C1 segment of cervical spinal cord (tissue), 14 donors: ENCODE measurements at regions not wholly inside any gene's neighbourhood (a gene's known extent, or its start where the extent isn't known, plus 50 kb on each side); places are given as distances from the start of the nearest gene placed in this dataset.
A peak's percentile ranks its signal among the peaks of the same experiment; 100 is the strongest.

ENCODE experiments used
- DNase-seq, 14 donors: peaks; one replicate each; lab custom pipeline; 2025; lab: John Stamatoyannopoulos, UW

DNA sequence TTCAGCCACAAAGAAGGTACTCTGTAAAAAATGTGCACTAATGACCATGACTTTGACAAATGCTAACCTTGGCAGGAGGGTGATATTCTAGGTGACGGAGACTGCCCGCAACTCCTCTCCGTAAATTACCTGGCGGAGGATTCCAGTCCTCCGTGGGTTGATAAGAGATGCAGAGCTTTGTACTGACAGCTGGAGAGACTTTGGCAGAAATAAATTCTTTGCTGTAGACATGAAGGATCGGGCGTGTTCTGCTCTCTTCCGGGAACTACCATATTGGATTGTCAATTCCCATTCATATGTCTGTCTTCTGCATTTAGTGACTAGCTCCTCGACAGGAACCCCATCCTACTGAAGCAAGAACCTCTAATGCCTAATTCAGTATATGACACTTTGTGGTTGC, 158.3 kb upstream of the KAZN start:
- DNase-seq, result no peak

DNA sequence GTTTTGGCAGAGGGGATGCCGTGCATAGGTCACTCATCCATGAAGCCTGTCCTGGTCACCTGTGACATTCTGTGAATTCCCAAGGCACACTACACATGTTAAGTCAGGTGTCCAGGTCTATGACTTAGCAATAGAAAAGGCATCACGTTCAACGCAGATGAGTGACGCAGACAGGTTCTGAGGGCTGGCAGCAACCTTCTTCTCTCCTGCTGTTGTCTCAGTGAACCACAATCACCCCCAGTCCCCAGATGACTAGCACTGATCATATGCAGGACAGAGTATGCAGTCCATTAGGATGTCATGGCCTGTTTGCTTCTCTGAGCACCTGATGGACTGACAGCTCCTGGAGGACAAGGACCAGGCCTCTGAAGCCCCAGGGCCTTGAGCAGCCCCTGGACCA, 157.8 kb upstream of the KAZN start:
- DNase-seq, result no peak

DNA sequence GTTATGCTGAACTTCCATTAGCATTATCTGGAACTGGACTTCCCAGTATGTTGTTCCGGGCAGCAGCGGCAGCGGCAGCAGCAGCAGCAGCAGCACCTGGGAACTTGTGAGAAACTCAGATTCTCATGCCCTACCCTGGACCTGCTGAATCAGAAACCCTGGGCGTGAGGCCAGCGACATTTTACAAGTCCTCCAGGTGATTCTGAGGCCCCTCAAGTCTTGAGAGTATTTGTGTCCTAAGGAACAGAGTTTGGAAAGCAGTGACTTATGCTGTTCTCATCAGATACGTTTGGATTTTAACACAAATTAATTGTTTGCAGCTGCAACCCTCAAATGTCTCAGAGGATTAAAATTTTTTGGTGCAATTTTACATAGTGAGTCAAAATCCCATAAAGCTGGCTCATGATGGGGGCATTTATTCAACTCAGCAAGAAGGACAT, 157.2 kb upstream of the KAZN start:
- no peak for DNase-seq

DNA sequence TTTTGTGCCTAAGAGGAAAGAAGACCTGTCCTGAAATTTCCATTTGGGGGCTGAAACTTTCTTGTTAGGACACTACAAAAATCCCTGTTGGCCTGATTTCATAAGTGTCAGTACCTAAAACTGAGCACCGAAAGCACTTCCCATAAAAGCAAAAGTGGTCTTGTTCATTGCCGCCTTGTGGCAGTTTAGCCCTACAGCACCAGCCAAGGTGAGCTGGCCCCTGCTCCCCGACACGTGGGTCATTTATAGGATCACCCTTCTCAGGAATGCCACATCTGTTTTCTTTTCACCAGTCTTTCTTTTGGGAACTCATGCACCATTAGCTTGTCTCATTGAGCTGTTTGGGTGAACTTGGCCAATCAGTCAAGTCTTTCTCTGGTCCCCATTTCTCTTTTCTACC, 155.8 kb upstream of the KAZN start:
- DNase-seq, result no peak

DNA sequence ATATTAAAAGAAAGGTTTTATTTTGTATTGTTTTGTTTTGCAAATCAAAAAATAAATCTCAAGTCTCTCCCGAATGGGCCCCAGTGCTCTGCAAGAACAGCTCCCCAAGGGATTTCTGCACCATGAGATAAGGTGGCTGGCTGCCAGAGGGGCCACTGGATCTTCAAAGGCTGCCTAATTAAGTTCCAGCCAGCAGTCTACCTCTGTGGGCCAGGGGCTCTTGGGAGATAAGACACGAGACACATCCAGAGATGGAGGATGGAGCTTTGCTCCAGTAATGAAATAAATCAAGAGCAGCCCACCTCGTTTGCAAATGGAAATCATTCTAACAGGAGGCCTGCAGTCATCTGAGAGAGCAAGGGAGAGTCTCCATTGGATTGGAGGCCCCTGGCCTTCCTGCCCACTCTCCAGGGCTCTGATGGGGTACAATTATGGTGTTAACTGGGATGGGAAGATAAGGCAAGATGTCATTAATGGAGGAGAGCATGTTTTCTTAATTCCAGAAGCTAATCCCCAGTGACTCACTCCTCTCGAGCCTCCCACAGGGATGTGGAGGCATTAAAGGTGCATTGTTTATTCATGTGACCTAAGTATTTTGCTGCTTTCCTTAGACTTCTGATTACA, 155.2 kb upstream of the KAZN start:
- no peak for DNase-seq

DNA sequence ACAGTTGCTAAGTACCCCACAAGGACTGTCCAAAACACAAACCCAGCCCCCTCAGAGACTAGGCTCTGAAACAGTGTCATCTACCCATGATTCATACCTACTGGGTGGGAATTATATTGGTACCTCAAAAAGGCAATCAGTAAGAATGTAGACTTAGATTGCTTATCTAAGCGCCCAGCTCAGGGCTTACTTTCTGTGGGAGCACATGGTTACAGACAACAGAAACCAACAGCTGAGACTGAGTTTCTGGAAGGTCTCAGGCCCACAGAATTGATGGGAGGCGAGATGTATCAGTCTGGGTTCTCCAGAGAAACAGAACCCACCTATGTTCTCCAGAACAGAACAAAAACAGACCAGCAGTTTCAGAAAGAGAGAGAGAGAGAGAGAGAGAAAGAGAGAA, 147.3 kb upstream of the KAZN start:
- DNase-seq, result no peak

DNA sequence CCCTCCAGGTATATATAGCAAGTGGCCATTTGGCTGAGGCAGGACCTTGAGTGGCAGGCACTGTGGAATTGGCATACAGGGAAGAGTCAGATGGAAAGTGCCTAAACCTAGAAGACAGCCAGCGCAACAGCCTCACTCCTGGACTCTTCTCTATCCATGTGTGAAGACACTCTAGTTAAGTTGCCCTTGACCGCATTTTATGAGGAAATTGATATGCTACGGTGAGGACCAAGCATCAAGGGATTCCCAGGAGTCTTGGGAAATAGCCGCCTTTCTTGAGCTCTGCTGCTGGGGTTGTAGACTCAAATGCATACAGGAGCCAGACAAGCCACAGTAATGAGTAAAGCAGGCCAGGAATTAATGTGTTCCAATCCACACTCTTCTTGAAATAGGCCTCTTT, 145.9 kb upstream of the KAZN start:
- DNase-seq, result no peak

DNA sequence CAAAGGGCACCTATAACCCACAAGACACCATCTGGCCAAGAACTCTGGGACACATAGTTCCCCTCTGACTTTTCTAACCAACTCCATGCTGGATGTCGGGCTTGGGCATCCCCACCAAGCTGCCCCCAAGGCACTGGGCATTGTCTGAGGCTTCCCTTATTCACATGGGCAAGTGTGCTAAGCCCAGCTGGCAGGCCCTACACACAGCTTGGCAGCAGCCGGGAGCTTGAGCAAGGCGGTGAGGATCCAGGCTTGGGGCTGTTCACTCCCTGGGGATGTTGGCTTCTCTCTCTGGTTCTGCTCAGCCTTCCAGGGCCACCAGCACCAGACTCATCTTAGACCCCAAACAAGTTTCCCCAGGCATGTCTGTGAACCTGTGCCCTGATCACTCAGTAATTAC, 138.3 kb upstream of the KAZN start:
- peak in 3 of 14 donors; percentile 3 to 12 (median 8) for DNase-seq

DNA sequence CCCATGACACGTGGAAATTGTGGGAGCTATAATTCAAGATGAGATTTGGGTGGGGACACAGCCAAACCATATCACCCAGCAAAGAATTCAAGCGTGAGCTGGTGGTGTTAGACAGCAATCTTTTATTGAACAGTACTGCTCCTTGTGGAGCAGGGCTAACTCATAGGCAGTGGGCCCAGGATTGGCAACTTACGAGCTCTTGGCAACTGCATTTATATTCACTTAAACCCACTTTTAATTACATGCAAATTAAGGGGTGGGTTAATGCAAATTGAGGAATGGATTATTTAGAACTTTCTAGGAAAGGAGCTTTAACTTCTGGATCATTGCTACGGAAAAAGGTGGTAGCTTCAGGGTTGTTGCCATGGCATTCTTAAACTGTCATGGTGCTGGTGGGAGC, 135.6 kb upstream of the KAZN start:
- no peak for DNase-seq

DNA sequence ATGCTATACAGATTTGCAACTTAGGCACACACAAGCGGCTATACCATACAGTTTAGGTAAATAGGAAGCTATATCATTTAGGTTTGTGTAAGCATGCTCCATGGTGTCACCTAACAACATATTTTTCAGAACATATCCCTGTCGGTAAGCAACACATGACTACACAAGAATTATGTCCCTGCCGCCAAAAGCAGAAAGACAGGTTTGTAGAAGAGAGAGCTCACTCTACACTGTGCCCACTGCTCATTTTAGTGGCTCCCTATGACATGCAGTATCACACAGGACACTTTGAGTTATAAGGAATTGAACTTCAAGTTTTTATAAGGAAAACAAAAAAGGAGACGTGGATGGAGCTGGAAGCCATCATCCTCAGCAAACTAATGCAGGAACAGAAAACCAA, 132.5 kb upstream of the KAZN start:
- no peak for DNase-seq

DNA sequence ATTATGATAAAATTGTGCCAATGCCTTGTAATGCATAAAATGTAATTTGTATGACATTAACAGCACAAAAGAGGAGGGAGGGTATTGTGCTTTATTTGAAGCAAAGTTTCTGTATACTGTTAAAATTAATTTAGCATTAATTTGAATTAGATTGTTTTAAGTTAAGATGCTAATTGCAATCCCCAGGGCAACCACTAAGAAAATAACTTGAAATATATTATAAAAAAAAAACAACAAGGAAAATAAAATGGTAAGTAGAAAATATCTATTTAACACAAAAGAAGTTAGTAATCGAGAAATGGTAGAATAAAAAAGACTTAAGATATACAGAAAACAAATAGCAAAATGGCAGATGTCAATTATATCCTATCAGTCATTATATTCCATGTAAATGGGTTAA, 131.4 kb upstream of the KAZN start:
- DNase-seq, result no peak

DNA sequence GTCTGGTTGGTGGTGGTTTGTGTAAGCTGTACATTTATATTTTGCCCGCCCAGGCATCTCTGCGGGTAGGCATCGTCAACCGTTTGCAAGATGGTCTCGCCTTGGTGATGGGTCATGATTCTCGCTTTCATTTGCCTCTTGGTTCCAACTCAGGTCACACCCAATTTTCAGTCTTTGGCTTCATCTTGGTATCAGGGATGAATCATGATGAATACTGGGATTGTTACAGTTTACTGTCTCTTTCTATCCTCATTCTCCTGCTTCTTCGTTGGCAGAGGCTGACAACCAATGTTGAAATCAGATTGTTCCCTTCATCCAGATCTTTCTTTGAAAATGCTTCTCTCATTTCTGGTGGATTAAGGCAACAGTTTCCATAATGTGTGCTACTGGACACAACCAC, 129.7 kb upstream of the KAZN start:
- no peak for DNase-seq

DNA sequence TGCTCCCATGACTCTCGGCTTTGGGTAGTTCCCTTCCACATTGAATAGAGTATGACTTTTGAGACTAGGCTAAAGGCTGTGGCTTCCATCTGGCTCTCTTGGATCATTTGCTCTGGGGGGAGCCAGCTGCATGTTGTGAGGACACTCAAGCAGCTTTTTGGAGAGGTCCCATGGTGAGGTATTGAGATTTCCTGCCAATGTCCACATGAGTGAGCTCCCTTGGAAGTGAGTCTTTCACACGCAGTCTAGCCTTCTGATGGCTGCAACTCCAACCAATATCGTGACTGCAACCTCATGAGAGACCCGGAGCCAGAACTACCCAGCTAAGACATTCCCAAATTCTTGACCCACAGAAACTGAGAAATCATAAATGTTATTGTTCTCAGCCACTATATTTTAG, 127.7 kb upstream of the KAZN start:
- DNase-seq, result no peak

DNA sequence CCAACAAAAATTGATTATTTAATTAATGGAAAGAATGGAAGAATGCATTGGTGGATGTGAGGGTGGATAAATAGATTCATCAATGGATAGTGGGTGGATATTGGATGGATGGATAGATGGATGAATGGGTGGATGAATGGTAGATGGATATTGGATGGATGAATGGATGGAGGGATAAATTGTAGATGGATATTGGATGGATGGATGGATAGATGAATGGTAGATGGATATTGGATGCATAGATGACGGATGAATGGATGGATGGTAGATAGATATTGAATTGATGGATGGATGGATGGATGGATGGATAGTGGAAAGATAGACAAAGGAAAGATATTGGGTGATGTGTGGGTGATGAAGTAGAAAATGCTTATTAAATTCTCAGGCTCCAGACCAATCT, 123.6 kb upstream of the KAZN start:
- DNase-seq, result no peak

DNA sequence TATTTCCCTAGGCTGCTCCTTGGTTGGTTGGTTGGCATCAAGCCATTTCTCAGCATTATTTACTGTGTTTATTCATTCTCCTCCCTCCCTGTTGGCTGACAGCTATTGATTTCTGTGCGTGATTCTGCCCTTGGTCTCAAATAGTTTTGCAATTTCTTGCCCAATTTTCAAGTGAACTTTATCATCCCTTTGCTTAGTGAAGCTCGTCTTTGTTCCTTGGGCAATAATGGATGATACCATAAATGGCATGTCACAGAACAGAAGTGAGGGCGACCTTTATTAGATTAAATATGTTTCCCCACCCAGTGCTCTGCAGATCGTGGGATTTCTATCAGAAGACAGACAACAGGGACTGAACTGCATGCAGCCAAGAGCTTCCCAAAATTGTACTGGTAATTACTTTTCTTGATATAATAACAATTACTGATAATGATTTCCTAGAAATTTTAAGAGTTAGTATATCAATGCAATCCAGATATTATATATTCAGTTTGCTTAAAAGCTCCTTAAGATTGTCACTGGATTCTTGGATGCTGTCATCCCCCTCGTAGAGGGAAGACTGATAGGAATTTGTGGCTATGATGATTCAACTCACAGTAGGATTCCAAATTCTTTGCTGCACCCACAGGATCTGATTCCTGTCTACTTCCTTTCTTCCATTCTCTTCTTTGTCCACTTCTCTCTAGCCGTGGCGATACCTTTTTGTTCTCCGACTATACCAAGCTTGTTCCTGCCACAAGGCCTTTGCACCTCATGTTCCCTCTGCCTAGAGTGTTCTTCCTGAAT, 122.1 kb upstream of the KAZN start:
- no peak for DNase-seq

DNA sequence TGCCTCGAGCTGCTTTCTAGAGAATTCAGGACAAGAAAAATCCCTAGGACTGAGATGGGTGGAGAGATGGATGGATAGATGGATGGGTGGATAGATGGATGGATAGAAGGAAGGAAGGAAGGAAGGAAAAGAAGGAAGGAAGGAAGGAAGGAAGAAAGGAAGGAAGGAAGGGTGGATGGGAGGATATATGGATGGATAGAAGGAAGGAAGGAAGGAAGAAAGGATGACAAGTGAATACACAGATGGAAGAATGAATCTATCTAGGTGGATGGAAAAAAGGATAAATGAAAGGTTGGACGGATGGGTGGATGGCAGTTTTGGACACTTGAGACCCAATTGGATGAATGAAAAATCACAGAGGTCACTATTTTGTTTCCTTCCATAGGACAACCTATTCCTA, 120.4 kb upstream of the KAZN start:
- DNase-seq, result no peak

DNA sequence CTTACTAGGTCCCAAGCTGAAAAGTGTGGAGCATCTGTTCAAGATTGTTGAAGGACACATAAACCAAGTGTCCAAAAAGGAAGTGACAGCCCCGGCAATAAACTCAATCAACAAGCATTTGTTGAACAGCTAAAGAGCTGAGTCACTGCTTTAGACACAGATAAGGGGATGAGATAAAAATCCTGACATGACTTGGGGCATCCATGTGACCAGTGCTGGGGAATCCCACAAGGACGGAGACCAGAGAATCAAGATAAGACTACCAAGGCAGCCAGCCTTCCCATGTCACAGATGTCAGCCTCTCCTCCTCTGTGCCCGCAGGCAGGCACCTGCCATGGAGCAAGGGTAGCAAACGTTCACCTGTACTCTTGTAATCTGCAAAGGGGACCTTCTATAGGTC, 118.6 kb upstream of the KAZN start:
- no peak for DNase-seq

DNA sequence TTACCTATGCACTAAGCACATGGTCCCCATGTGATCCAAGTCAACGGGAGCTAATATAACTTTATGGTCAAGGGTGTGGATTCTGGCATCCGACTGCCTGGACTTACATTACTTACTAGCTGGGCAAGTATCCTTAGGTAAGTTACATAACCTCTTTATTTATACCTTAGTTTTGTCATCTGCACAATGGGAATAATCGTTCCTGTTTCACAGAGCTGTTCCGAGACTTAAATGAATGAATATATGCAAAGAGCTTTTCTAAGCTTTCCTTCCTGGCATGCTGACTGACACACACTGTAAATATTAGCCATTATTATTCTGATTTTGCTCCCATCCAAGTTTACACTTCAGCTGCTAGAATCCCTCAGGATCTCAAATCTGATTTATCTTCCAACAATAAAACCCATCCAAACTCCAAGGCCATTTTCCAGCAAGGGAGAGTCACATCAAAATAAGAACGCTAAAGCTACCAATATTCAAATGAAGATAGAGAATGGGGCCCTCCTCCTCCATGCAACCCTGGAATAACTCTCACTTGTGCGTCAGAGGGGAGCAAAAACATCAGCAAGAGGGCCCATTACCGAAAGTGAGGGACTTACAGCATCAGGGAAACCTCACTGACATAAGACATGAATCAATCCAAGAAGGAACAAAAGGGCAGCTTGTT, 115.6 kb upstream of the KAZN start:
- no peak for DNase-seq

DNA sequence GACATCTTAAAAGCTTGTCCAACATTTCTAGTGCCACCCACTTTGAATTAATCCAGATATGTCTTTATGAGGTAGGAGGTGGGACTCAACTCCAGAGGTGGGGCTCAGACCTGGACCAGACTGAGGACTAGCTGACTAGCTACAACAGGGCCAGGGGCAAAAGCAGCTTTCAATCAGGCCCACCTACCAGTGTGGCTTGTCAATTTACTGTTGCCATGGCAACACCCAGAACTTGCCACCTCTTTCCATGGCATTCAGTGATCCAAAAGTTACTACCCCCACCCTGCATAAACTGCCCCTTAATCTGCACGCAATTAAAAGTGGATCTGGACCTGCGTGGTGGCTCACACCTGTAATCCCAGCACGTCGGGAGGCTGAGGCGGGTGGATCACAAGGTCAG, 113.2 kb upstream of the KAZN start:
- no peak for DNase-seq

DNA sequence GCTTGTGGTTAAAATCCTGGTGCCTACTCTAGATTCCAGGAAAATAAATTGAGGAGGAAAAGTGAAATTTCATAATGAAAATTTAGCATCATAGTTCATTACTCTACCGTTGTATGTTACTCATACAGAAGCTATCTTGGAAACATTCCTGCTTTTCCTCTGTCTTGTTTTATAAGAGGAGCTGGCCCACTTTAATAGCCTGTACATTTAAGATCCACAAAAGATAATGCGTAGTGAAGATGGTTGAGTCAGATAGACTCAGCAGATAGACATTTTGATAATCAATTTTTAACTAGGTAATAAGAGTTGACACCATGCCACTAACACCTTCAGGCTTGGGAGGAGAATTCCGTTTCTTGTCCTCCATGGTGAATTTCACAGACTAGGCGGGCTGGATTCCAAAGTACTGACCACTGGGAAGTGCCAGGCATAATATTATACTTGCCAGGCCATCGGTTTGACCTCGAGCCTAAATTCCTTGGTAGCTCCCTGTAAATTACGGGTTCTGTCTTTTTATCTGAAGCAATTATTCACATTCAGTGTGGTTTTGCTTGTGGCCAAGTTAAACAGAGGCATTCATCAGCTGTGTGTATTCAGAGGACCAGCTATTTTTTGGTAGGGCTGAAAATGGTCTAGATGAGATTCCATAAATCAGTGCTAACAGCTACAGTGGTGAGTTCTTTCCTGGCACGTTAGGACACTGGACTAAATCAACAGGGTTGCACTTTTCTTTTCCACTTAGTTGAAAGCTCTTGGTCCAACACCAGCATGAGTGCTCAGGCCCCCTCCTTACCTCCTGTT, 111.9 kb upstream of the KAZN start:
- no peak for DNase-seq

DNA sequence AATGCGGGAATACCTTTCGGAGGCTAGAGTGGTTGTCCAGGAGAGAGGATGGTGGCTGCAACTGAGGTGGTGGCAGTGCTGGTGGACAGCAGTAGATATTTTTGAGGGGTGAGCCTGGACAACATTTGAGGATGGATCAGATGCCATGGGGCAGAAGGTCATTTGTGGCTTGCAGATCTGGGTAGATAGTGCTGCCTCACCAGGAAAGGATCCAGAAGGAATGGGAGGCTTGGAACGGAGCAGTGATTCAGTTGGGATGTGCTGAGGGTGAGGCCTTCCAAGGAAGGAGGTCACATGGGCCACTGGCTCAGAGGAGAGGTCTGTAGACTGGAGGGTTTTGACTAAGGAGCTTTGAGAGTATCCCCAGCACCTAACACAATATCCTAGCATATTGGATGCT, 110.8 kb upstream of the KAZN start:
- no peak for DNase-seq

DNA sequence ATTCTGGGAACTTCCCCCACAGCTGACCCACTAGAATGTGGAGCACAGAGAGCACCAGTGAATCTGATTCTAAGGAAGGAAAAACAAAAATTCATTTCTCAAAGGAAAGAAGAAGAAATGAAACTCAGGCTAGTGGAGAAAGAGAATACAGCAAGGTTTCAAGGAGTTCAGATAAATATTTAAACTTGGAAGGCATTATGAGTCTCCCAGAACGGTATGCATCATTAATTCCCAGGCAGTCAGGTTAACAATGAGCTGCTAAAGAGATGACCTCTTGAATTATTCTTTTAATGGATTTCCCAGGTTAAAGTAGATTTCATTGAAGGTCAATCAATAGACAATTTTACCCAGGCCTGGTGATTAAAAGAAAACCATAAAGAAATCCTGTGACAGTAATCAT, 103.6 kb upstream of the KAZN start:
- DNase-seq, result no peak
